RWPE2 (cell line): ENCODE measurements at regions not wholly inside any gene's neighbourhood (a gene's known extent, or its start where the extent isn't known, plus 50 kb on each side); places are given as distances from the start of the nearest gene placed in this dataset.

Experiments used
- ATAC-seq: fragments of 200-7000 bp; cut with Tn5 transposase; 3 replicates; pipeline ENCODE4 v1.9.1; 2021; ENCODE audit warnings: low read depth
- DNase-seq: peaks from one replicate; pipeline ENCODE4 v3.0.0-alpha.2; 2020; ENCODE audit warnings: low spot score
- H3K27ac ChIP-seq: fragments of 450-650 bp; 2 replicates; pipeline ENCODE4 v1.5.1; 2017; ENCODE audit warnings: mild to moderate bottlenecking; ENCODE audit not compliant: poor library complexity, severe bottlenecking
- H3K27me3 ChIP-seq: fragments of 250-450 bp; sonication (Bioruptor Pico); 2 replicates; pipeline ENCODE4 v1.5.1; 2021; ENCODE audit warnings: mild to moderate bottlenecking, moderate library complexity; ENCODE audit not compliant: insufficient read depth, poor library complexity, severe bottlenecking
- H3K36me3 ChIP-seq: fragments of 250-450 bp; sonication (Bioruptor Pico); 2 replicates; pipeline ENCODE4 v1.5.1; 2020; ENCODE audit warnings: low read depth, mild to moderate bottlenecking, moderate library complexity
- H3K4me1 ChIP-seq: fragments of 250-450 bp; sonication (Bioruptor Pico); 2 replicates; pipeline ENCODE4 v1.5.1; 2021; ENCODE audit warnings: mild to moderate bottlenecking, moderate library complexity; ENCODE audit not compliant: insufficient read depth, poor library complexity, severe bottlenecking
- H3K4me3 ChIP-seq: fragments of 250-450 bp; sonication (Bioruptor Pico); 2 replicates; pipeline ENCODE4 v1.5.1; 2021; ENCODE audit warnings: mild to moderate bottlenecking, moderate library complexity; ENCODE audit not compliant: severe bottlenecking
- H3K9me3 ChIP-seq: fragments of 250-450 bp; sonication (Bioruptor Pico); 2 replicates; pipeline ENCODE4 v1.5.1; 2021; ENCODE audit warnings: mild to moderate bottlenecking, moderate library complexity; ENCODE audit not compliant: severe bottlenecking
- TF ChIP-seq, protein P1 (sequence below): fragments of 450-650 bp; IDR thresholded peaks from one replicate; pipeline ENCODE4 v1.5.1; 2017; ENCODE audit warnings: mild to moderate bottlenecking, moderate library complexity; ENCODE audit not compliant: poor library complexity, severe bottlenecking

DNA sequence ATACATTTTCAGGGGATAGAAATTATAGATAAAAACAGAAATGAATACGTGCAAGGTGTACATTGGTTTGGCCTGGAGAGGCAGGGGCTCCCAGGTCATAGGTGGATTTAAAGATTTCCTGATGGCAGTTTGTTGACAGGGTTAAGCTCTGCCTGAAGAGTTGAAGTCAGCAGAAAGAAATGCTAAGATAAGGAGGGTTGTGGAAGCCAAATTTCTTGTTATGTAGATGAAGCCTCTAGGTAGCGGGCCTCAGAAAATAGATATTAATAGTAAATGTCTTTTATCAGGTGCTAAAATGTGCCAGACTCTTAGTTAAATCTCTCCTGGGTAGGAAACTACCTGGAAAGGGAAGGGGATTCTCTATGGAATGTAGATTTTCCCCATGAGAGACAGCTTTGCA, 188.8 kb downstream of the CDH26 start:
- peaks cover 11% of the 10 kb centered on the region for H3K4me1 ChIP-seq
- no peak overlapping the region for H3K4me3 ChIP-seq
- H3K27me3 ChIP-seq, result peaks cover 22% of the 10 kb centered on the region
- ATAC-seq, result no peak
- no peaks in the 10 kb centered on the region for H3K9me3 ChIP-seq
- no peak for DNase-seq
- H3K36me3 ChIP-seq, result no peaks in the 10 kb centered on the region
- no peak overlapping the region for H3K27ac ChIP-seq
- TF ChIP-seq, protein P1, sequence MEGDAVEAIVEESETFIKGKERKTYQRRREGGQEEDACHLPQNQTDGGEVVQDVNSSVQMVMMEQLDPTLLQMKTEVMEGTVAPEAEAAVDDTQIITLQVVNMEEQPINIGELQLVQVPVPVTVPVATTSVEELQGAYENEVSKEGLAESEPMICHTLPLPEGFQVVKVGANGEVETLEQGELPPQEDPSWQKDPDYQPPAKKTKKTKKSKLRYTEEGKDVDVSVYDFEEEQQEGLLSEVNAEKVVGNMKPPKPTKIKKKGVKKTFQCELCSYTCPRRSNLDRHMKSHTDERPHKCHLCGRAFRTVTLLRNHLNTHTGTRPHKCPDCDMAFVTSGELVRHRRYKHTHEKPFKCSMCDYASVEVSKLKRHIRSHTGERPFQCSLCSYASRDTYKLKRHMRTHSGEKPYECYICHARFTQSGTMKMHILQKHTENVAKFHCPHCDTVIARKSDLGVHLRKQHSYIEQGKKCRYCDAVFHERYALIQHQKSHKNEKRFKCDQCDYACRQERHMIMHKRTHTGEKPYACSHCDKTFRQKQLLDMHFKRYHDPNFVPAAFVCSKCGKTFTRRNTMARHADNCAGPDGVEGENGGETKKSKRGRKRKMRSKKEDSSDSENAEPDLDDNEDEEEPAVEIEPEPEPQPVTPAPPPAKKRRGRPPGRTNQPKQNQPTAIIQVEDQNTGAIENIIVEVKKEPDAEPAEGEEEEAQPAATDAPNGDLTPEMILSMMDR, result no peak

DNA sequence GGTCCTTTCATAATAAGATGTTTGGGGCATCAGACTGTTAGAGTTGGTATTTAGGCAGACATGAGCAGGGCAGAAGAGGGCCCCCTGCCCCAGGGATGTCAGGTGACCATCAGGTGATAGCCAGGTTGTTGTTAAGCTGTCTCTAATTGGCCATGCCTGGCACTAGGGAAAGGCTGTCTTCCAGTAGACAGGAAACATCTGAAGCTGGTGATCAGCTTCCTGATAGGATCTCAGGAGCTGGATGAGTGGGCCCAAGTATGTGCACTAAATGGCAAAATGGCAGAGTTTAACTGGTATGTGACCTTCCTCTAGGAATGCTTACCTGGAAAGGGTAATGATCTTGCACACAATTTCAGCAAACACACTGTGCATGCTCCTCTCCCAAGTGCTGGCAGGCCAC, 190.7 kb downstream of the CDH26 start:
- Histone ChIP-seq H3K36me3 (no peaks in the 10 kb centered on the region), H3K27me3 (peaks cover 41% of the 10 kb centered on the region), H3K27ac (no peak overlapping the region), H3K4me3 (no peak overlapping the region), H3K4me1 (peaks cover 11% of the 10 kb centered on the region), H3K9me3 (no peaks in the 10 kb centered on the region)
- no peak for DNase-seq
- ATAC-seq, result no peak
- TF ChIP-seq, protein P1, result no peak

DNA sequence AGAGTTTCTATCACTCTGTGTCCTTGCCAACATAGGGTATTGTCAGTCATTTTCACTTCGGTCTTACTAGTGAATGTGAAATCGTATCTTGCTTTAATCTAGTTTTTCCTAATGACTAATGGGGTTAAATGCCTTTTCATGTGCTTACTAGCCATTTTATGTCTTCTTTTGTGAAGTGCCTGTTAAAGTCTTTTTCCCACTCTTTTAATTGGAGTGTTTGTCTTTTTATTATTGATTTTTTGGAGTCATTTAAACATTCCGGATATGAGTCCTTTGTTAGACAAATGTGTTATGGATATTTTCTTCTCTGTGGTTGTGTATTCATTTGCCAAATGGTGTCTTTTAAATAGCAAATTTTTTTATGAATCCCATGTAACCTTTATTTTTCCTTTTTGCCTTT, 194.6 kb downstream of the CDH26 start:
- Histone ChIP-seq H3K27me3 (peaks cover 73% of the 10 kb centered on the region), H3K4me3 (no peak overlapping the region), H3K9me3 (peaks cover 6% of the 10 kb centered on the region), H3K27ac (no peak overlapping the region), H3K4me1 (no peaks in the 10 kb centered on the region), H3K36me3 (peaks cover 5% of the 10 kb centered on the region; the same call in 1 of the 2 replicates)
- DNase-seq, result no peak
- ATAC-seq, result no peak; the same call in 2 of the 3 replicates
- TF ChIP-seq, protein P1, result no peak

- H3K4me3 ChIP-seq, result no peak overlapping the region
- TF ChIP-seq, protein P1, result no peak
- peaks cover 7% of the 10 kb centered on the region; the same call in 1 of the 2 replicates for H3K36me3 ChIP-seq
- DNase-seq (no peak), ATAC-seq (no peak)
- no peak overlapping the region for H3K27ac ChIP-seq
- no peaks in the 10 kb centered on the region for H3K4me1 ChIP-seq
- H3K9me3 ChIP-seq, result peaks cover 10% of the 10 kb centered on the region
- H3K27me3 ChIP-seq, result peaks cover 55% of the 10 kb centered on the region
Measured at GRCh38 chr20:60160451-60161145, 202.4 kb downstream of the CDH26 start.

DNA sequence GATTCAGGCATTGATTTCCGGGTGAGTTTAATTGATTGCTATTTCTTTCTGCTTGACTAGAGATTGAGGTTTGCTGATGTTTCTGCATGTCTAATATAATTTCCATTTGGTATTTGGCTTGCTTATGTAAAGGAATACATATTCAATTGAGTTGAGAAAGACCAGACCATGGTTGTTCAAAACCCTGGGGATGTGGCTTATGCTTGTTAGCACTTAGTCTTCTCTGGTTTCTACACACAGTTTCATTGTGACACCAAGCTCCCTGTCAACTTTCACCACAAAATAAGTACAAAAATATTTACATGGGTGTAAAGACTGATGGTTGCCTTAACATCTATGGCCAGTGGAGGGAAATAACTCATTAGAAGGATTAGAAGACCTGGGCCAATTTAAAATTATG, 209.6 kb downstream of the CDH26 start:
- ATAC-seq, result no peak
- Histone ChIP-seq H3K4me3 (no peak overlapping the region), H3K27ac (no peak overlapping the region), H3K9me3 (no peaks in the 10 kb centered on the region), H3K4me1 (no peaks in the 10 kb centered on the region), H3K27me3 (peaks cover 22% of the 10 kb centered on the region), H3K36me3 (no peaks in the 10 kb centered on the region)
- TF ChIP-seq, protein P1, result no peak
- DNase-seq, result no peak
